Liver (tissue), 8 donors: ENCODE measurements at regions not wholly inside any gene's neighbourhood (a gene's known extent, or its start where the extent isn't known, plus 50 kb on each side); places are given as distances from the start of the nearest gene placed in this dataset.

Experiments used
- DNase-seq: peaks from one replicate; pipeline ENCODE4 v3.0.0-alpha.2; 2017; ENCODE audit warnings: low spot score
- H3K27ac ChIP-seq, 2 donors: one replicate each; pipeline ENCODE4 v1.7.0; 2013; ENCODE audit warnings: inconsistent platforms in 2 of 2, low read length in 2 of 2, control low read depth in 1 of 2, low read depth in 1 of 2, mild to moderate bottlenecking in 1 of 2
- H3K27me3 ChIP-seq, 4 donors: one replicate each; pipeline versions ENCODE4 v1.6.1 to v1.7.0; 2013; ENCODE audit warnings: low read length in 3 of 4, inconsistent platforms in 1 of 4, mild to moderate bottlenecking in 1 of 4, moderate library complexity in 1 of 4; ENCODE audit not compliant: control insufficient read depth in 4 of 4, insufficient read depth in 4 of 4
- H3K36me3 ChIP-seq, 4 donors: one replicate each; pipeline versions ENCODE4 v1.6.1 to v1.7.0; 2013; ENCODE audit warnings: low read length in 3 of 4, mild to moderate bottlenecking in 3 of 4, low read depth in 1 of 4, moderate library complexity in 1 of 4; ENCODE audit not compliant: control insufficient read depth in 4 of 4, insufficient read depth in 3 of 4
- H3K4me1 ChIP-seq, 4 donors: one replicate each; pipeline versions ENCODE4 v1.6.1 to v1.7.0; 2013; ENCODE audit warnings: low read length in 3 of 4, mild to moderate bottlenecking in 3 of 4, moderate library complexity in 1 of 4; ENCODE audit not compliant: control insufficient read depth in 4 of 4, insufficient read depth in 4 of 4
- H3K4me3 ChIP-seq, 3 donors: one replicate each; pipeline versions ENCODE4 v1.6.1 to v1.7.0; 2013; ENCODE audit warnings: low read length in 3 of 3, control low read depth in 1 of 3, low read depth in 1 of 3, mild to moderate bottlenecking in 1 of 3
- H3K9ac ChIP-seq, 2 donors: one replicate each; pipeline ENCODE4 v1.7.0; 2013; ENCODE audit warnings: low read length in 2 of 2, mild to moderate bottlenecking in 2 of 2, moderate library complexity in 2 of 2, control low read depth in 1 of 2, low read depth in 1 of 2
- H3K9me3 ChIP-seq, 4 donors: one replicate each; pipeline versions ENCODE4 v1.6.1 to v1.7.0; 2013; ENCODE audit warnings: low read length in 3 of 4; ENCODE audit not compliant: control insufficient read depth in 4 of 4
- CTCF ChIP-seq: fragments of 150-350 bp; IDR thresholded peaks from 2 replicates; pipeline ENCODE4 v1.5.1; 2017; ENCODE audit warnings: improper control_type of control experiment, low read depth, low read length; ENCODE audit not compliant: missing input control
- FOXA1 ChIP-seq: IDR thresholded peaks from 2 replicates; pipeline ENCODE4 v1.6.1; 2016; ENCODE audit warnings: antibody characterized with exemption
- FOXA2 ChIP-seq: IDR thresholded peaks from 2 replicates; pipeline ENCODE4 v1.6.1; 2016; ENCODE audit warnings: antibody characterized with exemption
- GABPA ChIP-seq, 2 donors: IDR thresholded peaks in 1 of 2; conservative IDR thresholded peaks in 1 of 2; 2 replicates each; pipeline ENCODE4 v1.6.1; 2016; ENCODE audit warnings: antibody characterized with exemption in 2 of 2, mild to moderate bottlenecking in 1 of 2, moderate library complexity in 1 of 2
- HNF4A ChIP-seq, 2 donors: conservative IDR thresholded peaks; 2 replicates each; pipeline ENCODE4 v1.6.1; 2016; ENCODE audit warnings: antibody characterized with exemption in 2 of 2, mild to moderate bottlenecking in 2 of 2
- JUND ChIP-seq, 2 donors: IDR thresholded peaks; 2 replicates each; pipeline ENCODE4 v1.6.1; 2016; ENCODE audit warnings: antibody characterized with exemption in 2 of 2
- MAX ChIP-seq: IDR thresholded peaks from 2 replicates; pipeline ENCODE4 v1.6.1; 2016; ENCODE audit warnings: antibody characterized with exemption
- NR2F2 ChIP-seq: IDR thresholded peaks from 2 replicates; pipeline ENCODE4 v1.6.1; 2016; ENCODE audit warnings: antibody characterized with exemption
- RAD21 ChIP-seq, 2 donors: IDR thresholded peaks; 2 replicates each; pipeline ENCODE4 v1.6.1; 2016; ENCODE audit warnings: antibody characterized with exemption in 2 of 2, mild to moderate bottlenecking in 2 of 2
- REST ChIP-seq: IDR thresholded peaks from 2 replicates; pipeline ENCODE4 v1.6.1; 2016; ENCODE audit warnings: antibody characterized with exemption, mild to moderate bottlenecking
- RXRA ChIP-seq, 2 donors: IDR thresholded peaks; 2 replicates each; pipeline ENCODE4 v1.6.1; 2017 to 2018; ENCODE audit warnings: antibody characterized with exemption in 2 of 2, mild to moderate bottlenecking in 1 of 2
- SP1 ChIP-seq: IDR thresholded peaks from 2 replicates; pipeline ENCODE4 v1.6.1; 2018; ENCODE audit warnings: antibody characterized with exemption, mild to moderate bottlenecking
- TAF1 ChIP-seq: conservative IDR thresholded peaks from 2 replicates; pipeline ENCODE4 v1.6.1; 2016; ENCODE audit warnings: antibody characterized with exemption, mild to moderate bottlenecking
- YY1 ChIP-seq: IDR thresholded peaks from 2 replicates; pipeline ENCODE4 v1.6.1; 2016; ENCODE audit warnings: antibody characterized with exemption, mild to moderate bottlenecking
- ZBTB33 ChIP-seq: IDR thresholded peaks from 2 replicates; pipeline ENCODE4 v1.6.1; 2016; ENCODE audit warnings: antibody characterized with exemption
- WGBS: extraction: QIAGEN DNeasy Blood & Tissue Kit; methylation state at CpG from one replicate; pipeline ENCODE4 v1.1.7; 2013; 5-methylcytosine and 5-hydroxymethylcytosine counted together
- donor health status: healthy.
- donor health status: healthy.
- donor health status: healthy.
- donor health status: healthy.
- donor health status: healthy.

- no peak overlapping the region for H3K27ac ChIP-seq
- no peaks in the 10 kb centered on the region for H3K9me3 ChIP-seq
- WGBS: 78% methylated on average over 4 of the region's 4 CpGs
- H3K4me1 ChIP-seq: no peaks in the 10 kb centered on the region
- DNase-seq: no peak
- no peak overlapping the region for H3K9ac ChIP-seq
- no peaks in the 10 kb centered on the region for H3K27me3 ChIP-seq
- no peaks in the 10 kb centered on the region for H3K36me3 ChIP-seq
- no peak overlapping the region for H3K4me3 ChIP-seq
- no peak for TF ChIP-seq NR2F2
- no peak for TF ChIP-seq ZBTB33
- no peak for TF ChIP-seq YY1
- no peak for TF ChIP-seq RXRA (IDR thresholded peaks at IDR 0.05)
- TF ChIP-seq HNF4A (conservative IDR thresholded peaks at IDR 0.05): no peak
Observed at GRCh38 chr13:93146584-93147297, 79.9 kb upstream of the GPC6 start.

- WGBS: 67% methylated on average over 1 of the region's 1 CpG
- DNase-seq: no peak
- Histone ChIP-seq H3K9ac (no peak overlapping the region), H3K36me3 (no peaks in the 10 kb centered on the region), H3K27me3 (no peaks in the 10 kb centered on the region), H3K27ac (no peak overlapping the region), H3K9me3 (no peaks in the 10 kb centered on the region), H3K4me1 (no peaks in the 10 kb centered on the region), H3K4me3 (no peak overlapping the region)
- TF ChIP-seq GABPA (IDR thresholded peaks at IDR 0.05 in 1 of 2, conservative IDR thresholded peaks at IDR 0.05 in 1 of 2): no peak
- TF ChIP-seq JUND (IDR thresholded peaks at IDR 0.05): no peak
- TF ChIP-seq RXRA (IDR thresholded peaks at IDR 0.05): no peak
- no peak for TF ChIP-seq NR2F2
- TF ChIP-seq FOXA2: no peak
- no peak for TF ChIP-seq CTCF
- TF ChIP-seq SP1: no peak
- TF ChIP-seq RAD21 (IDR thresholded peaks at IDR 0.05): no peak
- TF ChIP-seq ZBTB33: no peak
- TF ChIP-seq MAX: no peak
- TF ChIP-seq TAF1: no peak
- no peak for TF ChIP-seq REST
- no peak for TF ChIP-seq FOXA1
Observed at GRCh38 chr13:93147298-93147645, 79.3 kb upstream of the GPC6 start.
